ENCODE measurements at regions not wholly inside any gene's neighbourhood (a gene's known extent, or its start where the extent isn't known, plus 50 kb on each side); places are given as distances from the start of the nearest gene placed in this dataset.

- TF ChIP-seq CTCF (IDR thresholded peaks at IDR 0.05; ENCODE audit: low read depth, low read length) (no peak), EZH2phosphoT487 (IDR thresholded peaks at IDR 0.05; ENCODE audit: low read depth) (no peak)
Measured at GRCh38 chr17:13352747-13353415, 248.8 kb downstream of the HS3ST3A1 start.
